Activated naive CD4-positive, alpha-beta T cell treated with anti-CD3 and anti-CD28 coated beads, Interleukin-2, amount 10 ng/mL, durations not matched to agents 7 days and 5 days (primary cell): ENCODE measurements at regions not wholly inside any gene's neighbourhood (a gene's known extent, or its start where the extent isn't known, plus 50 kb on each side); places are given as distances from the start of the nearest gene placed in this dataset.

ENCODE experiments used
- CTCF ChIA-PET: fragments of 350-600 bp; sonication (Branson Sonifier 250); formaldehyde crosslinking; loops from one replicate; lab custom pipeline; 2021; ENCODE audit warnings: antibody characterized with exemption; lab: Charles Lee
- DNase-seq: peaks from one replicate; pipeline ENCODE4 v3.0.0-alpha.2; 2020
- H3K27ac Mint-ChIP-seq: one replicate; pipeline ENCODE4 v1.8.0; 2021; ENCODE audit warnings: mild to moderate bottlenecking, moderate library complexity, mixed read lengths
- H3K27me3 Mint-ChIP-seq: one replicate; pipeline ENCODE4 v1.8.0; 2021; ENCODE audit warnings: mild to moderate bottlenecking, mixed read lengths
- H3K36me3 Mint-ChIP-seq: one replicate; pipeline ENCODE4 v1.8.0; 2021; ENCODE audit warnings: mixed read lengths
- H3K4me1 Mint-ChIP-seq: one replicate; pipeline ENCODE4 v1.8.0; 2021; ENCODE audit warnings: mixed read lengths
- H3K4me3 Mint-ChIP-seq: one replicate; pipeline ENCODE4 v1.8.0; 2021; ENCODE audit warnings: mild to moderate bottlenecking, moderate library complexity, mixed read lengths
- H3K9me3 Mint-ChIP-seq: one replicate; pipeline ENCODE4 v1.8.0; 2021; ENCODE audit warnings: mixed read lengths

- no peaks in the 10 kb centered on the region for H3K36me3 Mint-ChIP-seq
- peaks cover 13% of the 10 kb centered on the region for H3K27me3 Mint-ChIP-seq
- no peaks in the 10 kb centered on the region for H3K4me1 Mint-ChIP-seq
- H3K4me3 Mint-ChIP-seq: no peak overlapping the region
- no peak for DNase-seq
- no peak overlapping the region for H3K27ac Mint-ChIP-seq
- CTCF ChIA-PET: no interaction called here
- peaks cover 2% of the 10 kb centered on the region for H3K9me3 Mint-ChIP-seq
Measured at GRCh38 chr6:167494698-167495435, 170.0 kb downstream of the TTLL2 start.

GRCh38 chr6:167495506-167496401 is 170.9 kb downstream of the TTLL2 start:
- no peak overlapping the region for H3K27ac Mint-ChIP-seq
- no peaks in the 10 kb centered on the region for H3K4me1 Mint-ChIP-seq
- DNase-seq: no peak
- peaks cover 2% of the 10 kb centered on the region for H3K9me3 Mint-ChIP-seq
- H3K4me3 Mint-ChIP-seq: no peak overlapping the region
- CTCF ChIA-PET: interaction anchor here (0.5 kb wide), 1 partner anchor 41 kb away, joined by 3 read pairs; no protein-coding TSS in a partner anchor
- no peaks in the 10 kb centered on the region for H3K36me3 Mint-ChIP-seq
- H3K27me3 Mint-ChIP-seq: peaks cover 13% of the 10 kb centered on the region

- DNase-seq: no peak
- Mint-ChIP-seq H3K36me3 (no peaks in the 10 kb centered on the region), H3K27ac (no peak overlapping the region), H3K4me1 (no peaks in the 10 kb centered on the region), H3K27me3 (peaks cover 13% of the 10 kb centered on the region), H3K9me3 (peaks cover 2% of the 10 kb centered on the region), H3K4me3 (no peak overlapping the region)
- CTCF ChIA-PET: no interaction called here
Measured at GRCh38 chr6:167496707-167497106, 171.8 kb downstream of the TTLL2 start.

GRCh38 chr6:167497428-167498056 is 172.7 kb downstream of the TTLL2 start:
- Mint-ChIP-seq H3K4me1 (no peaks in the 10 kb centered on the region), H3K9me3 (peaks cover 2% of the 10 kb centered on the region), H3K27me3 (peaks cover 9% of the 10 kb centered on the region), H3K27ac (no peak overlapping the region), H3K36me3 (no peaks in the 10 kb centered on the region), H3K4me3 (no peak overlapping the region)
- no peak for DNase-seq
- CTCF ChIA-PET: no interaction called here

GRCh38 chr6:167499161-167499660 is 174.3 kb downstream of the TTLL2 start:
- H3K9me3 Mint-ChIP-seq: peaks cover 2% of the 10 kb centered on the region
- no peak for DNase-seq
- H3K36me3 Mint-ChIP-seq: no peaks in the 10 kb centered on the region
- H3K27me3 Mint-ChIP-seq: peaks cover 3% of the 10 kb centered on the region
- H3K4me3 Mint-ChIP-seq: no peak overlapping the region
- CTCF ChIA-PET: no interaction called here
- H3K4me1 Mint-ChIP-seq: no peaks in the 10 kb centered on the region
- no peak overlapping the region for H3K27ac Mint-ChIP-seq

GRCh38 chr6:167500961-167501360 is 176.1 kb downstream of the TTLL2 start:
- Mint-ChIP-seq H3K36me3 (no peaks in the 10 kb centered on the region), H3K27me3 (peaks cover 2% of the 10 kb centered on the region), H3K27ac (no peak overlapping the region), H3K4me1 (no peaks in the 10 kb centered on the region), H3K4me3 (no peak overlapping the region), H3K9me3 (no peaks in the 10 kb centered on the region)
- CTCF ChIA-PET: no interaction called here
- no peak for DNase-seq

- CTCF ChIA-PET: interaction anchor here (1.2 kb wide), 1 partner anchor 29 kb away, joined by 3 read pairs; no protein-coding TSS in a partner anchor
- H3K4me1 Mint-ChIP-seq: no peaks in the 10 kb centered on the region
Measured at GRCh38 chr6:167501831-167502385, 177.0 kb downstream of the TTLL2 start.

GRCh38 chr6:167502471-167502870 is 177.6 kb downstream of the TTLL2 start:
- H3K4me1 Mint-ChIP-seq: no peaks in the 10 kb centered on the region
- no peak overlapping the region for H3K4me3 Mint-ChIP-seq
- no peaks in the 10 kb centered on the region for H3K9me3 Mint-ChIP-seq
- H3K27ac Mint-ChIP-seq: no peak overlapping the region
- no peaks in the 10 kb centered on the region for H3K27me3 Mint-ChIP-seq
- CTCF ChIA-PET: interaction anchor here (1.2 kb wide), 1 partner anchor 28 kb away, joined by 3 read pairs; no protein-coding TSS in a partner anchor
- DNase-seq: no peak
- no peaks in the 10 kb centered on the region for H3K36me3 Mint-ChIP-seq

More at GRCh38 chr6:167501831-167502385, 177.0 kb downstream of the TTLL2 start:
- Mint-ChIP-seq H3K9me3 (no peaks in the 10 kb centered on the region), H3K4me3 (no peak overlapping the region), H3K36me3 (no peaks in the 10 kb centered on the region), H3K27ac (no peak overlapping the region), H3K27me3 (no peaks in the 10 kb centered on the region)
- DNase-seq: peak; percentile 25

- H3K36me3 Mint-ChIP-seq: no peaks in the 10 kb centered on the region
- no peaks in the 10 kb centered on the region for H3K4me1 Mint-ChIP-seq
- CTCF ChIA-PET: no interaction called here
- H3K4me3 Mint-ChIP-seq: no peak overlapping the region
- DNase-seq: no peak
- H3K9me3 Mint-ChIP-seq: no peaks in the 10 kb centered on the region
- H3K27me3 Mint-ChIP-seq: no peaks in the 10 kb centered on the region
- no peak overlapping the region for H3K27ac Mint-ChIP-seq
Measured at GRCh38 chr6:167504385-167504961, 179.6 kb downstream of the TTLL2 start.

GRCh38 chr6:167505199-167505598 is 180.3 kb downstream of the TTLL2 start:
- Mint-ChIP-seq H3K27ac (no peak overlapping the region), H3K9me3 (no peaks in the 10 kb centered on the region), H3K4me1 (no peaks in the 10 kb centered on the region), H3K27me3 (no peaks in the 10 kb centered on the region), H3K4me3 (no peak overlapping the region), H3K36me3 (no peaks in the 10 kb centered on the region)
- CTCF ChIA-PET: no interaction called here
- no peak for DNase-seq

- CTCF ChIA-PET: no interaction called here
- Mint-ChIP-seq H3K4me1 (no peaks in the 10 kb centered on the region), H3K36me3 (no peaks in the 10 kb centered on the region), H3K27ac (no peak overlapping the region), H3K9me3 (no peaks in the 10 kb centered on the region), H3K27me3 (no peaks in the 10 kb centered on the region), H3K4me3 (no peak overlapping the region)
- no peak for DNase-seq
Measured at GRCh38 chr6:167505782-167506181, 180.9 kb downstream of the TTLL2 start.

- no peaks in the 10 kb centered on the region for H3K27me3 Mint-ChIP-seq
Measured at GRCh38 chr6:167506443-167507301, 181.8 kb downstream of the TTLL2 start.

GRCh38 chr6:167507376-167507945 is 182.6 kb downstream of the TTLL2 start:
- Mint-ChIP-seq H3K9me3 (no peaks in the 10 kb centered on the region), H3K4me3 (no peak overlapping the region), H3K27me3 (no peaks in the 10 kb centered on the region), H3K36me3 (no peaks in the 10 kb centered on the region), H3K4me1 (no peaks in the 10 kb centered on the region), H3K27ac (no peak overlapping the region)
- DNase-seq: no peak
- CTCF ChIA-PET: no interaction called here

More at GRCh38 chr6:167506443-167507301, 181.8 kb downstream of the TTLL2 start:
- Mint-ChIP-seq H3K36me3 (no peaks in the 10 kb centered on the region), H3K27ac (no peak overlapping the region), H3K4me1 (no peaks in the 10 kb centered on the region), H3K4me3 (no peak overlapping the region), H3K9me3 (no peaks in the 10 kb centered on the region)
- CTCF ChIA-PET: no interaction called here
- DNase-seq: no peak
